IPS DF 4.7 (cell line): ENCODE measurements at regions not wholly inside any gene's neighbourhood (a gene's known extent, or its start where the extent isn't known, plus 50 kb on each side); places are given as distances from the start of the nearest gene placed in this dataset.

ENCODE experiments used
- DNase-seq: peaks from one replicate; pipeline ENCODE4 v3.0.0-alpha.2; 2013; ENCODE audit warnings: low spot score; ENCODE audit errors: extremely low read depth

GRCh38 chr20:7248281-7249201 is 481.1 kb downstream of the BMP2 start:
- DNase-seq = no peak

- no peak for DNase-seq
Observed at GRCh38 chr20:7250337-7250736, 482.9 kb downstream of the BMP2 start.

GRCh38 chr20:7257099-7257498 is 489.6 kb downstream of the BMP2 start:
- DNase-seq = no peak

GRCh38 chr20:7257692-7258466 is 490.4 kb downstream of the BMP2 start:
- no peak for DNase-seq

GRCh38 chr20:7262803-7263202 is 495.3 kb downstream of the BMP2 start:
- no peak for DNase-seq

GRCh38 chr20:7264137-7264536 is 496.7 kb downstream of the BMP2 start:
- DNase-seq = no peak

GRCh38 chr20:7269452-7269851 is 502.0 kb downstream of the BMP2 start:
- no peak for DNase-seq

- DNase-seq = no peak
Observed at GRCh38 chr20:7272512-7272911, 505.0 kb downstream of the BMP2 start.

- no peak for DNase-seq
Observed at GRCh38 chr20:7274870-7275269, 507.4 kb downstream of the BMP2 start.

- DNase-seq = no peak
Observed at GRCh38 chr20:7275645-7276237, 508.3 kb downstream of the BMP2 start.

- DNase-seq = peak; percentile 68
Observed at GRCh38 chr20:7285918-7286556, 518.6 kb downstream of the BMP2 start.

GRCh38 chr20:7291323-7291943 is 523.9 kb downstream of the BMP2 start:
- DNase-seq = no peak

- no peak for DNase-seq
Observed at GRCh38 chr20:7291946-7292345, 524.5 kb downstream of the BMP2 start.

GRCh38 chr20:7294816-7295360 is 527.4 kb downstream of the BMP2 start:
- no peak for DNase-seq

- DNase-seq = no peak
Observed at GRCh38 chr20:7301807-7302206, 534.3 kb downstream of the BMP2 start.

GRCh38 chr20:7302250-7302649 is 534.8 kb downstream of the BMP2 start:
- DNase-seq = no peak

GRCh38 chr20:7305976-7306375 is 538.5 kb downstream of the BMP2 start:
- DNase-seq = no peak

- DNase-seq = no peak
Observed at GRCh38 chr20:7308163-7308562, 540.7 kb downstream of the BMP2 start.

- no peak for DNase-seq
Observed at GRCh38 chr20:7313047-7313446, 545.6 kb downstream of the BMP2 start.

- no peak for DNase-seq
Observed at GRCh38 chr20:7323957-7324356, 556.5 kb downstream of the BMP2 start.

GRCh38 chr20:7327810-7328209 is 560.3 kb downstream of the BMP2 start:
- no peak for DNase-seq
